Parathyroid adenoma (tissue), 2 donors: ENCODE measurements at regions not wholly inside any gene's neighbourhood (a gene's known extent, or its start where the extent isn't known, plus 50 kb on each side); places are given as distances from the start of the nearest gene placed in this dataset.

Source experiments
- H2AFZ ChIP-seq: fragments of 300-600 bp; sonication (generic); one replicate; pipeline ENCODE4 v1.7.0; 2017; ENCODE audit warnings: antibody characterized with exemption, mild to moderate bottlenecking
- H3K27ac ChIP-seq: fragments of 300-600 bp; sonication (generic); one replicate; pipeline ENCODE4 v1.7.0; 2017
- H3K27me3 ChIP-seq: fragments of 300-600 bp; sonication (generic); one replicate; pipeline ENCODE4 v1.7.0; 2017; ENCODE audit warnings: low read length; ENCODE audit not compliant: control insufficient read depth, insufficient read depth
- H3K36me3 ChIP-seq: fragments of 300-600 bp; sonication (generic); one replicate; pipeline ENCODE4 v1.7.0; 2017; ENCODE audit warnings: low read length; ENCODE audit not compliant: control insufficient read depth, insufficient read depth
- H3K4me1 ChIP-seq: fragments of 300-600 bp; sonication (generic); one replicate; pipeline ENCODE4 v1.7.0; 2017; ENCODE audit warnings: control low read depth
- H3K4me2 ChIP-seq: fragments of 300-600 bp; sonication (generic); one replicate; pipeline ENCODE4 v1.7.0; 2017; ENCODE audit warnings: low read length
- H3K4me3 ChIP-seq: fragments of 300-600 bp; sonication (generic); one replicate; pipeline ENCODE4 v1.7.0; 2017; ENCODE audit warnings: low read depth, low read length
- H3K79me2 ChIP-seq: fragments of 300-600 bp; sonication (generic); one replicate; pipeline ENCODE4 v1.7.0; 2017; ENCODE audit warnings: control low read depth
- H3K9ac ChIP-seq: fragments of 300-600 bp; sonication (generic); one replicate; pipeline ENCODE4 v1.7.0; 2017; ENCODE audit warnings: mild to moderate bottlenecking
- H3K9me3 ChIP-seq: fragments of 300-600 bp; sonication (generic); one replicate; pipeline ENCODE4 v1.7.0; 2017; ENCODE audit warnings: low read length; ENCODE audit not compliant: control insufficient read depth
- TF ChIP-seq, protein P1 (sequence below): fragments of 300-600 bp; sonication (generic); IDR thresholded peaks from one replicate; pipeline ENCODE4 v1.7.0; 2017; ENCODE audit warnings: antibody characterized with exemption, mild to moderate bottlenecking
- donor health status: primary hyperparathyroidism.

DNA sequence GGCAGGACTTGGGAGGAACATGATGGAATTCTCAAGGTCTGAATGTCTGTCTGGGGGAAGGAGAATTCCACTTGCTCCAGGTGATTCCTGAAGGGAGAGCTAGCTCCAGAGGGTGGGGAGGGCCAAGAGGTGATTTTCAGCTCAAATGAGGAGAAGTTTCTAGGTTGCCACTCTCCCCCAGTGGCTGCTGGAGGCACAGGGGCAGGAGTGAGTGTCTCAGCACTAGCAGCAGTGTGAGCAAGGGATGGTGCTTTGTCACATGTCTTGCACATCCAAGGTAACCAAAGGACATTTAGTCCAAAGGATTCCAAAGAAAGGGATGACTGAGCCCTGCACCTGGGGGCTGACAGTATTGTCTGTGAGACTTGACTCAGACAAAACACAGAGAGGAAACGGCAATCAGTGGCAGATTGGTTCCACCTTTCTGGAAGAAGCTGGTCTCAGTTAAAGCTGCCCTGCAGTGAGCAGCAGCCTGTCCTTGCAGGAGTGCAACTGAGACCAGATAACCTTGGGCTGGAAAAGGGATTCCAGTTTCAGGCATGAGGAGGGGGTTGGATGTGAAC, 51.2 kb upstream of the PCBD1 start:
- H3K79me2 ChIP-seq, result no peaks in the 10 kb centered on the region
- H3K27me3 ChIP-seq, result no peaks in the 10 kb centered on the region
- H3K27ac ChIP-seq, result no peak overlapping the region
- no peaks in the 10 kb centered on the region for H3K4me1 ChIP-seq
- TF ChIP-seq, protein P1, sequence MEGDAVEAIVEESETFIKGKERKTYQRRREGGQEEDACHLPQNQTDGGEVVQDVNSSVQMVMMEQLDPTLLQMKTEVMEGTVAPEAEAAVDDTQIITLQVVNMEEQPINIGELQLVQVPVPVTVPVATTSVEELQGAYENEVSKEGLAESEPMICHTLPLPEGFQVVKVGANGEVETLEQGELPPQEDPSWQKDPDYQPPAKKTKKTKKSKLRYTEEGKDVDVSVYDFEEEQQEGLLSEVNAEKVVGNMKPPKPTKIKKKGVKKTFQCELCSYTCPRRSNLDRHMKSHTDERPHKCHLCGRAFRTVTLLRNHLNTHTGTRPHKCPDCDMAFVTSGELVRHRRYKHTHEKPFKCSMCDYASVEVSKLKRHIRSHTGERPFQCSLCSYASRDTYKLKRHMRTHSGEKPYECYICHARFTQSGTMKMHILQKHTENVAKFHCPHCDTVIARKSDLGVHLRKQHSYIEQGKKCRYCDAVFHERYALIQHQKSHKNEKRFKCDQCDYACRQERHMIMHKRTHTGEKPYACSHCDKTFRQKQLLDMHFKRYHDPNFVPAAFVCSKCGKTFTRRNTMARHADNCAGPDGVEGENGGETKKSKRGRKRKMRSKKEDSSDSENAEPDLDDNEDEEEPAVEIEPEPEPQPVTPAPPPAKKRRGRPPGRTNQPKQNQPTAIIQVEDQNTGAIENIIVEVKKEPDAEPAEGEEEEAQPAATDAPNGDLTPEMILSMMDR, result no peak
- no peak overlapping the region for H2AFZ ChIP-seq
- H3K4me3 ChIP-seq, result no peak overlapping the region
- H3K4me2 ChIP-seq, result no peak overlapping the region
- no peaks in the 10 kb centered on the region for H3K36me3 ChIP-seq
- H3K9ac ChIP-seq, result no peak overlapping the region
- H3K9me3 ChIP-seq, result no peaks in the 10 kb centered on the region

- H3K36me3 ChIP-seq, result no peaks in the 10 kb centered on the region
- H3K9ac ChIP-seq, result no peak overlapping the region
- no peaks in the 10 kb centered on the region for H3K79me2 ChIP-seq
- H3K4me2 ChIP-seq, result no peak overlapping the region
- no peaks in the 10 kb centered on the region for H3K9me3 ChIP-seq
- H3K4me1 ChIP-seq, result no peaks in the 10 kb centered on the region
- H3K27me3 ChIP-seq, result no peaks in the 10 kb centered on the region
- no peak overlapping the region for H3K27ac ChIP-seq
- TF ChIP-seq, protein P1, result no peak
- H3K4me3 ChIP-seq, result no peak overlapping the region
- H2AFZ ChIP-seq, result no peak overlapping the region
These were observed 52.6 kb upstream of the PCBD1 start for GRCh38 chr10:70940834-70941568.

GRCh38 chr10:70942125-70942524, 53.8 kb upstream of the PCBD1 start:
- Histone ChIP-seq H3K4me1 (no peaks in the 10 kb centered on the region), H3K27ac (no peak overlapping the region), H3K4me2 (no peak overlapping the region), H3K9me3 (no peaks in the 10 kb centered on the region), H3K9ac (no peak overlapping the region), H3K4me3 (no peak overlapping the region), H3K79me2 (no peaks in the 10 kb centered on the region), H3K27me3 (no peaks in the 10 kb centered on the region), H3K36me3 (no peaks in the 10 kb centered on the region), H2AFZ (no peak overlapping the region)
- TF ChIP-seq, protein P1, result no peak

- Histone ChIP-seq H3K9ac (no peak overlapping the region), H3K4me2 (no peak overlapping the region), H3K36me3 (no peaks in the 10 kb centered on the region), H3K27me3 (no peaks in the 10 kb centered on the region), H3K4me3 (no peak overlapping the region), H3K79me2 (no peaks in the 10 kb centered on the region), H3K9me3 (no peaks in the 10 kb centered on the region), H2AFZ (no peak overlapping the region), H3K4me1 (no peaks in the 10 kb centered on the region), H3K27ac (no peak overlapping the region)
- TF ChIP-seq, protein P1, result no peak
These were observed 54.4 kb upstream of the PCBD1 start for GRCh38 chr10:70942725-70943124.

GRCh38 chr10:70943249-70943648, 54.9 kb upstream of the PCBD1 start:
- Histone ChIP-seq H3K4me3 (no peak overlapping the region), H3K9me3 (no peaks in the 10 kb centered on the region), H3K27ac (no peak overlapping the region), H3K4me2 (no peak overlapping the region), H3K4me1 (no peaks in the 10 kb centered on the region), H3K79me2 (no peaks in the 10 kb centered on the region), H2AFZ (no peak overlapping the region), H3K27me3 (no peaks in the 10 kb centered on the region), H3K9ac (no peak overlapping the region), H3K36me3 (no peaks in the 10 kb centered on the region)
- TF ChIP-seq, protein P1, result no peak
